ENCODE measurements at regions not wholly inside any gene's neighbourhood (a gene's known extent, or its start where the extent isn't known, plus 50 kb on each side); places are given as distances from the start of the nearest gene placed in this dataset.

GRCh38 chr6:90753820-90754643 lies 167.2 kb upstream of the MAP3K7 start:
- WGBS (ENCODE audit: low lambda C conversion rate, missing lambda C conversion rate): 41% methylated on average over 8 of the region's 8 CpGs
- peaks cover 17% of the 10 kb centered on the region for H3K4me1 ChIP-seq (ENCODE audit: insufficient read depth)
- H3K27me3 ChIP-seq: no peaks in the 10 kb centered on the region
- no peak overlapping the region for H3K27ac ChIP-seq
- H3K79me2 ChIP-seq: no peaks in the 10 kb centered on the region
- H3K4me2 ChIP-seq: peak overlapping the region; percentile 52
- no peak overlapping the region for H3K4me3 ChIP-seq
- no peaks in the 10 kb centered on the region for H3K9me3 ChIP-seq (ENCODE audit: low read depth)
- no peaks in the 10 kb centered on the region for H3K9me2 ChIP-seq (replicated peaks; ENCODE audit: insufficient read depth)
- H4K20me1 ChIP-seq (ENCODE audit: insufficient read depth, poor library complexity, severe bottlenecking): no peaks in the 10 kb centered on the region
- no peak for TF ChIP-seq EZH2 (IDR thresholded peaks at IDR 0.05; ENCODE audit: borderline replicate concordance)
- no peak for TF ChIP-seq CTCF (IDR thresholded peaks at IDR 0.05; ENCODE audit: poor library complexity)
- TF ChIP-seq EZH2phosphoT487 (IDR thresholded peaks at IDR 0.05; ENCODE audit: low read depth, severe bottlenecking, unreplicated experiment): peak; percentile 40
- H3K36me3 ChIP-seq (replicated peaks; ENCODE audit: insufficient read depth, low read depth): no peaks in the 10 kb centered on the region
- DNase-seq (ENCODE audit: low spot score): peak; percentile 25
- H2AFZ ChIP-seq: no peak overlapping the region

- Histone ChIP-seq H2AFZ (no peak overlapping the region), H3K79me2 (no peaks in the 10 kb centered on the region), H3K27me3 (no peaks in the 10 kb centered on the region), H3K9me2 (replicated peaks; ENCODE audit: insufficient read depth) (no peaks in the 10 kb centered on the region), H3K36me3 (replicated peaks; ENCODE audit: insufficient read depth, low read depth) (no peaks in the 10 kb centered on the region), H3K4me1 (ENCODE audit: insufficient read depth) (no peaks in the 10 kb centered on the region), H3K4me3 (no peak overlapping the region), H3K4me2 (no peak overlapping the region), H3K27ac (no peak overlapping the region), H4K20me1 (ENCODE audit: insufficient read depth, poor library complexity, severe bottlenecking) (no peaks in the 10 kb centered on the region), H3K9me3 (ENCODE audit: low read depth) (no peaks in the 10 kb centered on the region)
- no peak for TF ChIP-seq CTCF (IDR thresholded peaks at IDR 0.05; ENCODE audit: poor library complexity)
- no peak for TF ChIP-seq EZH2phosphoT487 (IDR thresholded peaks at IDR 0.05; ENCODE audit: low read depth, severe bottlenecking, unreplicated experiment)
- TF ChIP-seq EZH2 (IDR thresholded peaks at IDR 0.05; ENCODE audit: borderline replicate concordance): no peak
- no peak for DNase-seq (ENCODE audit: low spot score)
- WGBS (ENCODE audit: low lambda C conversion rate, missing lambda C conversion rate): 76% methylated on average over 4 of the region's 4 CpGs
Measured at GRCh38 chr6:90739802-90740201, 152.9 kb upstream of the MAP3K7 start.

- Histone ChIP-seq H3K4me1 (ENCODE audit: insufficient read depth) (no peaks in the 10 kb centered on the region), H3K4me2 (no peak overlapping the region), H3K79me2 (no peaks in the 10 kb centered on the region), H3K36me3 (replicated peaks; ENCODE audit: insufficient read depth, low read depth) (no peaks in the 10 kb centered on the region), H3K9me3 (ENCODE audit: low read depth) (no peaks in the 10 kb centered on the region), H4K20me1 (ENCODE audit: insufficient read depth, poor library complexity, severe bottlenecking) (no peaks in the 10 kb centered on the region), H3K27ac (no peak overlapping the region), H2AFZ (no peak overlapping the region), H3K9me2 (replicated peaks; ENCODE audit: insufficient read depth) (no peaks in the 10 kb centered on the region), H3K27me3 (no peaks in the 10 kb centered on the region), H3K4me3 (no peak overlapping the region)
- TF ChIP-seq CTCF (IDR thresholded peaks at IDR 0.05; ENCODE audit: poor library complexity) (no peak), EZH2 (IDR thresholded peaks at IDR 0.05; ENCODE audit: borderline replicate concordance) (no peak), EZH2phosphoT487 (IDR thresholded peaks at IDR 0.05; ENCODE audit: low read depth, severe bottlenecking, unreplicated experiment) (no peak)
- 61% methylated on average over 7 of the region's 7 CpGs for WGBS (ENCODE audit: low lambda C conversion rate, missing lambda C conversion rate)
- DNase-seq (ENCODE audit: low spot score): no peak
Measured at GRCh38 chr6:90739339-90739738, 152.5 kb upstream of the MAP3K7 start.

Data from hepatocyte (in vitro differentiated cells).